SK-N-MC (cell line): ENCODE measurements at regions not wholly inside any gene's neighbourhood (a gene's known extent, or its start where the extent isn't known, plus 50 kb on each side); places are given as distances from the start of the nearest gene placed in this dataset.

Experiments
- DNase-seq: peaks from one replicate; pipeline ENCODE4 v3.0.0-alpha.2; 2011; ENCODE audit warnings: low read depth, low spot score
- H3K27ac ChIP-seq: fragments of 200-600 bp; sonication (generic); 2 replicates; pipeline ENCODE4 v1.5.1; 2016; ENCODE audit warnings: mixed run types
- H3K36me3 ChIP-seq: fragments of 200-600 bp; sonication (generic); 2 replicates; pipeline ENCODE4 v1.6.1; 2017; ENCODE audit warnings: antibody characterized with exemption, low read length, mixed read lengths; ENCODE audit not compliant: insufficient read depth
- H3K4me3 ChIP-seq: fragments of 200-600 bp; sonication (generic); 2 replicates; pipeline ENCODE4 v1.5.1; 2016
- H3K9ac ChIP-seq: fragments of 200-600 bp; sonication (generic); 2 replicates; pipeline ENCODE4 v1.8.0; 2017; ENCODE audit warnings: mixed run types, mixed read lengths; ENCODE audit not compliant: insufficient read length
- H3K9me3 ChIP-seq: fragments of 200-600 bp; sonication (generic); 2 replicates; pipeline ENCODE4 v1.6.1; 2017; ENCODE audit warnings: low read depth, mild to moderate bottlenecking, antibody characterized with exemption, low read length, moderate library complexity, mixed read lengths
- EZH2 ChIP-seq: fragments of 200-600 bp; sonication (generic); IDR thresholded peaks from one replicate; pipeline ENCODE4 v1.6.1; 2017; ENCODE audit warnings: antibody characterized with exemption
- FOXP2 ChIP-seq: optimal IDR thresholded peaks from 2 replicates; pipeline ENCODE3; 2011; ENCODE audit warnings: mild to moderate bottlenecking, moderate library complexity; ENCODE audit not compliant: insufficient read depth; ENCODE audit errors: extremely low read length, control extremely low read depth
- POLR2AphosphoS5 ChIP-seq: IDR thresholded peaks from 2 replicates; pipeline ENCODE4 v1.6.1; 2012; ENCODE audit warnings: mild to moderate bottlenecking, low read depth, low read length, borderline replicate concordance

DNA sequence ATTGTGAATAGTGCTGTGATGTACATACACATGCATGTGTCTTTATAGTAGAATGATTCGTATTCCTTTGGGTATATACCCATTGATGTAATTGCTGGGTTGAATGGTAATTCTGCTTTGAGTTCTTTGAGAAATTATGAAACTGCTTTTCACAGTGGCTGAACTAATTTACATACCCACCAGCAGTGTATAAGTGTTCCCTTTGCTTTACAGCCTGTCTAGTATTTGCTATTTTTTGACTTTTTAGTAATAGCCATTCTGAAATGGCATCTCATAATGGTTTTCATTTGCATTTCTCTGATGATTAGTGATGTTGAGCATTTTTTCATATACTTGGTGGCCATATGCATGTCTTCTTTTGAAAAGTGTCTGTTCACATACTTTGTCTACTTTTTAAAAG is 54.5 kb upstream of the FAM78B start:
- Histone ChIP-seq H3K36me3 (no peaks in the 10 kb centered on the region), H3K9me3 (no peaks in the 10 kb centered on the region), H3K9ac (no peak overlapping the region), H3K4me3 (no peak overlapping the region), H3K27ac (no peak overlapping the region)
- no peak for TF ChIP-seq FOXP2
- no peak for DNase-seq

- TF ChIP-seq FOXP2 (no peak), POLR2AphosphoS5 (no peak)
- no peak overlapping the region for H3K9ac ChIP-seq
Observed at GRCh38 chr1:166233750-166234366, 67.1 kb upstream of the FAM78B start.

DNA sequence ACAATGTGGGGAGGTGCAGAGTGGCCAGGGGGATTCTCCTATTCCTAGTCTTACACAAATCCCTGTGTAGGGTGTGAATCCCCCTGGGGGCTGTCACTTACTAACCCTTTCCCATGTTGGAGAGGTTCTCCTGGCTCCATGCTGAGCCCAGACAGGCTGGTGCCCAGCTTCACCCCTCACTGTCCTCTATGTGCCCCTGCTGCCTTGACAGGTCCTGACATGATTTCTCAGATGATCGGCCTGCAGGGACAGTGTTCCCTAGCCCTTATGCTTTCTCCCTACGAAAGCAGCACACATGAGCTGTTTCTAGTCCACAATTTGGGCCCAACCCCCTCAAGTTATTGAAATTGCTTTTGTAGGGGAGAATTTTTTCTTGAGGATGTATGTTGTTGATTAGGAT is 68.9 kb upstream of the FAM78B start:
- no peaks in the 10 kb centered on the region for H3K9me3 ChIP-seq
- no peak for DNase-seq
- no peak overlapping the region for H3K27ac ChIP-seq
- H3K9ac ChIP-seq = no peak overlapping the region
- H3K4me3 ChIP-seq = no peak overlapping the region
- TF ChIP-seq FOXP2 = no peak
- TF ChIP-seq EZH2 = no peak
- no peak for TF ChIP-seq POLR2AphosphoS5
- no peaks in the 10 kb centered on the region for H3K36me3 ChIP-seq

More at GRCh38 chr1:166233750-166234366, 67.1 kb upstream of the FAM78B start:
- Histone ChIP-seq H3K27ac (no peak overlapping the region), H3K36me3 (no peaks in the 10 kb centered on the region), H3K4me3 (no peak overlapping the region), H3K9me3 (no peaks in the 10 kb centered on the region)
- DNase-seq = no peak

- DNase-seq = no peak
- Histone ChIP-seq H3K27ac (no peak overlapping the region), H3K9me3 (no peaks in the 10 kb centered on the region), H3K4me3 (no peak overlapping the region), H3K36me3 (no peaks in the 10 kb centered on the region), H3K9ac (no peak overlapping the region)
- TF ChIP-seq EZH2 = no peak
- no peak for TF ChIP-seq POLR2AphosphoS5
- TF ChIP-seq FOXP2 = no peak
Observed at GRCh38 chr1:166237675-166238074, 70.9 kb upstream of the FAM78B start.

DNA sequence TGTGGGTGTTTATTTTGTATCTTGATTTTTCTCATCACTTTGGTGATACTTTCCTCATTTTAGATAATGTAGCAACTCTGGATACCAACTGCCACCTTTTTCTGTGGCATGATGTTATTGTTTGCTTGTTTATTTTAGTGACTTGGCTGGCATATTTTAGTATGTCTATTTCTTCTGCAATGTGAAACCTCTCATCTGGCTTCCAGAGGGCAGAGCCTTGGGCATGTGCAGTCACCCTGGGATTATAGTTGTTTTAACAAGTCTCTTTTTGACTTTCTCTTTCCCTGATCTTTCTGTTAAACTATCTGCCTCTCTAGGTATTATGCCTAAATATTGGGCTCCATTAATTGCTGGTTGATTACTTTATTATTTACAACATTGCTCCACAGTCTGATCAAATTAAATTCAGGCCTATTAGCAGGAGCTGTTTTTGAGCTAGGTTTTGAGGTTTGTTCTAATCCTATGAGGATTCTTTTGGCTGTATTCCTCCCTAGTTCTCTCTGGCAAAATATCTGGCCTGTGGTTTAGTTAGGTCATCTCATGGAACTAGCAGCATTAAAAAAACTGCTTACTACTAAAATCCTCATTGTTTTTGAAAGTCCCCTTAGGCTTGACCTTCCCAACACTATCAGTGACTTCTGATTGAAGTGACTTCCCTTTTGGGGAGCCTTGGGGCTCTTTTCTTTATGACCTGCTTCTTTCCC is 86.4 kb upstream of the FAM78B start:
- TF ChIP-seq POLR2AphosphoS5 (no peak), EZH2 (no peak), FOXP2 (no peak)
- no peak overlapping the region for H3K27ac ChIP-seq

GRCh38 chr1:166258017-166258416 is 91.2 kb upstream of the FAM78B start:
- Histone ChIP-seq H3K36me3 (no peaks in the 10 kb centered on the region), H3K27ac (no peak overlapping the region), H3K9ac (no peak overlapping the region), H3K4me3 (no peak overlapping the region), H3K9me3 (no peaks in the 10 kb centered on the region)
- TF ChIP-seq EZH2 = no peak
- no peak for TF ChIP-seq FOXP2
- no peak for DNase-seq

More for the DNA sequence above, 86.4 kb upstream of the FAM78B start:
- H3K4me3 ChIP-seq = no peak overlapping the region
- DNase-seq = no peak
- H3K9me3 ChIP-seq = no peaks in the 10 kb centered on the region
- no peak overlapping the region for H3K9ac ChIP-seq
- no peaks in the 10 kb centered on the region for H3K36me3 ChIP-seq

DNA sequence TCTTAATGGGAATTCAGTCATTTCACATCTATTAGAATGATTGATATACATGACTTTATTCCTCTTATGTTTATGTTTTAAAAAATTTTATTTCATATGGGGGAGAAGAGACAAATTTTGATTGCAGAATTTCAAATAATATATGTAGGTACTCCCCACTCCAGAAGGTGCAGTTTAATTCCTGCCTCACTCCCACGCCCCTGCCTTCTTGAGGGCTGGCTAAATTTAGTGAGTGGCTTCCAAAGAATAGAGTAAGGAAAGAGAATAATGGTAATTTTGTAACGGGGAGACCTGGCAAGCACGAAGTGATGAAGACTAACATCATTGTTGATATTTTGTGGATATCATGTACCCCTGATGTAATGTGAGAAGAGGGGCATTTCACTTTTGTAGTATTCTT is 94.7 kb upstream of the FAM78B start:
- Histone ChIP-seq H3K9ac (no peak overlapping the region), H3K36me3 (no peaks in the 10 kb centered on the region), H3K9me3 (no peaks in the 10 kb centered on the region), H3K27ac (no peak overlapping the region), H3K4me3 (no peak overlapping the region)
- no peak for TF ChIP-seq POLR2AphosphoS5
- TF ChIP-seq FOXP2 = no peak
- no peak for TF ChIP-seq EZH2
- DNase-seq = no peak

DNA sequence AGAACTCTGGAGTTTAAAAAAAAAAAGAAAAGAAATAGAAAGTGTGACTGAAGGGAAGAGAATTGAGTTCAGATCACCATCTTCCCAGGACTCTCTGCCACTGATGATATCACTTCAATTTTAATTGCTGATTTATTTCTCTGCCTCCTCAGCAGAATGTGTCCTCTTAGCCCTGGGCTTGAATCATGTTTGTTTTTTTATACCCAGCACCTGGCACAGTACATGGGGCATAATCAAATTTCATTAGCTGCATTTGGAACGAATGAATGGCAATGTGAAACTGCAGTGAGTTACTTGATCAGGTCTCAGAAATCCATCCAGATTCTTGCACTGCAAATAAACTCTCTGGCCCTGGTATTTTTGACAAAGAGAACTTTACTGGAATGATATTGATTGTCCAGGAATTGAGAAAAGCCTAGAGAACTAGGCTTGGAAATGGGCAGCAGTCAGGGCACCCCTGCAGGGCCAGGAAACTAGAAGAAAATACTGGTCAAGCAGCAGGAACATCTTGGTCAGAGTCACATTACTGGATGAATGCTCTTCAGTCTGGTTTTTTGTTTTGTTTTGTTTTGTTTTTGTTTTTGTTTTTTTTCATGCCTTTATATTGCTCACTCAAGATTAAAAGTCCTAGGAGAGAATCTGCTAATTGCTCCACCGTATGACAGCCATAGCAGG is 103.8 kb upstream of the FAM78B start:
- TF ChIP-seq EZH2 (no peak), FOXP2 (no peak), POLR2AphosphoS5 (no peak)
- no peak for DNase-seq
- H3K4me3 ChIP-seq = no peak overlapping the region
- H3K27ac ChIP-seq = no peak overlapping the region
- H3K9ac ChIP-seq = no peak overlapping the region
- H3K9me3 ChIP-seq = no peaks in the 10 kb centered on the region
- H3K36me3 ChIP-seq = no peaks in the 10 kb centered on the region
